ENCODE measurements at regions not wholly inside any gene's neighbourhood (a gene's known extent, or its start where the extent isn't known, plus 50 kb on each side); places are given as distances from the start of the nearest gene placed in this dataset.

- Histone ChIP-seq H3K4me1 (no peaks in the 10 kb centered on the region), H3K9me3 (no peaks in the 10 kb centered on the region), H3K4me3 (no peak overlapping the region), H3K36me3 (no peaks in the 10 kb centered on the region), H3K27ac (no peak overlapping the region), H3K27me3 (peaks cover 12% of the 10 kb centered on the region)
- 44% methylated on average over 10 of the region's 10 CpGs for WGBS
- TF ChIP-seq EP300 (IDR thresholded peaks at IDR 0.05) (no peak), CTCF (IDR thresholded peaks at IDR 0.05) (no peak), POLR2AphosphoS5 (IDR thresholded peaks at IDR 0.05) (no peak), POLR2A (IDR thresholded peaks at IDR 0.05) (no peak)
- DNase-seq (ENCODE audit: low spot score in 2 of 2): no peak
These were observed 79.8 kb upstream of the EEF1E1 start for GRCh38 chr6:8181951-8182845.

- TF ChIP-seq POLR2AphosphoS5 (IDR thresholded peaks at IDR 0.05): no peak
- no peak for DNase-seq (ENCODE audit: low spot score in 2 of 2)
- H3K27ac ChIP-seq: no peak overlapping the region
- H3K4me1 ChIP-seq: no peaks in the 10 kb centered on the region
- H3K4me3 ChIP-seq: no peak overlapping the region
- H3K27me3 ChIP-seq: peaks cover 9% of the 10 kb centered on the region
- WGBS: 74% methylated on average over 2 of the region's 2 CpGs
- no peaks in the 10 kb centered on the region for H3K36me3 ChIP-seq
- H3K9me3 ChIP-seq: no peaks in the 10 kb centered on the region
These were observed 79.0 kb upstream of the EEF1E1 start for GRCh38 chr6:8181160-8181881.

- TF ChIP-seq EP300 (IDR thresholded peaks at IDR 0.05) (no peak), POLR2A (IDR thresholded peaks at IDR 0.05) (no peak), POLR2AphosphoS5 (IDR thresholded peaks at IDR 0.05) (no peak), CTCF (IDR thresholded peaks at IDR 0.05) (no peak)
- 35% methylated on average over 11 of the region's 11 CpGs for WGBS
- Histone ChIP-seq H3K27ac (no peak overlapping the region), H3K4me1 (no peaks in the 10 kb centered on the region), H3K4me3 (no peak overlapping the region), H3K36me3 (no peaks in the 10 kb centered on the region), H3K9me3 (no peaks in the 10 kb centered on the region), H3K27me3 (peaks cover 9% of the 10 kb centered on the region)
- DNase-seq (ENCODE audit: low spot score in 2 of 2): no peak
These were observed 78.2 kb upstream of the EEF1E1 start for GRCh38 chr6:8180327-8181159.

GRCh38 chr6:8177721-8178120 is 75.4 kb upstream of the EEF1E1 start:
- no peak for TF ChIP-seq CTCF (IDR thresholded peaks at IDR 0.05)
- no peak for TF ChIP-seq POLR2AphosphoS5 (IDR thresholded peaks at IDR 0.05)
- TF ChIP-seq POLR2A (IDR thresholded peaks at IDR 0.05): no peak
- TF ChIP-seq EP300 (IDR thresholded peaks at IDR 0.05): no peak
- no peaks in the 10 kb centered on the region for H3K4me1 ChIP-seq
- H3K36me3 ChIP-seq: no peaks in the 10 kb centered on the region
- no peak overlapping the region for H3K4me3 ChIP-seq
- WGBS: 86% methylated on average over 2 of the region's 2 CpGs
- peaks cover 9% of the 10 kb centered on the region for H3K27me3 ChIP-seq
- DNase-seq (ENCODE audit: low spot score in 2 of 2): no peak
- no peaks in the 10 kb centered on the region for H3K9me3 ChIP-seq
- H3K27ac ChIP-seq: no peak overlapping the region

- DNase-seq (ENCODE audit: low spot score in 2 of 2): no peak
- no peaks in the 10 kb centered on the region for H3K9me3 ChIP-seq
- H3K4me1 ChIP-seq: no peaks in the 10 kb centered on the region
- H3K27me3 ChIP-seq: peaks cover 9% of the 10 kb centered on the region
- H3K27ac ChIP-seq: no peak overlapping the region
- H3K4me3 ChIP-seq: no peak overlapping the region
- 88% methylated on average over 3 of the region's 3 CpGs for WGBS
- TF ChIP-seq EP300 (IDR thresholded peaks at IDR 0.05): no peak
- no peak for TF ChIP-seq POLR2AphosphoS5 (IDR thresholded peaks at IDR 0.05)
- TF ChIP-seq POLR2A (IDR thresholded peaks at IDR 0.05): no peak
- no peak for TF ChIP-seq CTCF (IDR thresholded peaks at IDR 0.05)
- no peaks in the 10 kb centered on the region for H3K36me3 ChIP-seq
These were observed 72.9 kb upstream of the EEF1E1 start for GRCh38 chr6:8175046-8175777.
